ENCODE measurements at regions not wholly inside any gene's neighbourhood (a gene's known extent, or its start where the extent isn't known, plus 50 kb on each side); places are given as distances from the start of the nearest gene placed in this dataset.
A peak's percentile ranks its signal among the peaks of the same experiment; 100 is the strongest.

- Histone ChIP-seq H3K4me1 (no peaks in the 10 kb centered on the region), H3K27ac (no peak overlapping the region), H3K27me3 (replicated peaks in 1 of 7) (no peaks in the 10 kb centered on the region), H3K9me3 (no peaks in the 10 kb centered on the region), H3K4me3 (no peak overlapping the region), H3K36me3 (no peaks in the 10 kb centered on the region)
- DNase-seq, result no peak
- intact Hi-C loops (cut with DNase I; ENCODE audit: low total_unique reads), result loop anchor here (10.0 kb wide), 1 partner anchor 746 kb away; no protein-coding TSS in a partner anchor
- WGBS, 5 donors, result 64 to 75% (median 71%) methylated on average over 5 of the region's 5 CpGs
- no peak for TF ChIP-seq POLR2A (IDR thresholded peaks at IDR 0.05)
- TF ChIP-seq POLR2AphosphoS5 (IDR thresholded peaks at IDR 0.05), result no peak
- TF ChIP-seq CTCF (IDR thresholded peaks at IDR 0.05 in 8 of 11, conservative IDR thresholded peaks at IDR 0.05 in 3 of 11), result no peak
Measured at GRCh38 chr4:147090486-147090885, 144.8 kb upstream of the TTC29 start.

GRCh38 chr4:147093206-147093605 is 147.5 kb upstream of the TTC29 start:
- intact Hi-C loops (cut with DNase I; ENCODE audit: low total_unique reads), result loop anchor here (10.0 kb wide), 1 partner anchor 748 kb away; no protein-coding TSS in a partner anchor
- no peaks in the 10 kb centered on the region for H3K9me3 ChIP-seq
- H3K4me1 ChIP-seq, result no peaks in the 10 kb centered on the region
- WGBS, 5 donors, result 69 to 87% (median 78%) methylated on average over 2 of the region's 2 CpGs
- TF ChIP-seq CTCF (IDR thresholded peaks at IDR 0.05 in 8 of 11, conservative IDR thresholded peaks at IDR 0.05 in 3 of 11) (no peak), POLR2A (IDR thresholded peaks at IDR 0.05) (no peak), POLR2AphosphoS5 (IDR thresholded peaks at IDR 0.05) (no peak)
- H3K27me3 ChIP-seq (replicated peaks in 1 of 7), result no peaks in the 10 kb centered on the region
- H3K27ac ChIP-seq, result no peak overlapping the region
- DNase-seq, result no peak
- no peaks in the 10 kb centered on the region for H3K36me3 ChIP-seq
- no peak overlapping the region for H3K4me3 ChIP-seq

- no peak for TF ChIP-seq POLR2AphosphoS5 (IDR thresholded peaks at IDR 0.05)
- TF ChIP-seq POLR2A (IDR thresholded peaks at IDR 0.05), result no peak
- no peak for TF ChIP-seq CTCF (IDR thresholded peaks at IDR 0.05 in 8 of 11, conservative IDR thresholded peaks at IDR 0.05 in 3 of 11)
- no peaks in the 10 kb centered on the region for H3K36me3 ChIP-seq
- no peak for DNase-seq
- intact Hi-C loops (cut with DNase I; ENCODE audit: low total_unique reads), result loop anchor here (10.0 kb wide), 1 partner anchor 749 kb away; no protein-coding TSS in a partner anchor
- H3K27ac ChIP-seq, result no peak overlapping the region
- no peaks in the 10 kb centered on the region for H3K4me1 ChIP-seq
- 89 to 98% (median 91%) methylated on average over 2 of the region's 2 CpGs for WGBS, 5 donors
- no peaks in the 10 kb centered on the region for H3K9me3 ChIP-seq
- H3K4me3 ChIP-seq, result no peak overlapping the region
- peaks cover 0 to 4% (median 0%) of the 10 kb centered on the region in 7 donors for H3K27me3 ChIP-seq (replicated peaks in 1 of 7)
Measured at GRCh38 chr4:147094238-147094637, 148.6 kb upstream of the TTC29 start.

GRCh38 chr4:147096667-147097604 is 151.3 kb upstream of the TTC29 start:
- Histone ChIP-seq H3K9me3 (no peaks in the 10 kb centered on the region), H3K27me3 (replicated peaks in 1 of 7) (peaks cover 0 to 4% (median 0%) of the 10 kb centered on the region in 7 donors), H3K36me3 (no peaks in the 10 kb centered on the region), H3K27ac (no peak overlapping the region), H3K4me3 (no peak overlapping the region), H3K4me1 (no peaks in the 10 kb centered on the region)
- 31 to 40% (median 34%) methylated on average over 6 of the region's 6 CpGs for WGBS, 5 donors
- no peak for DNase-seq
- intact Hi-C loops (cut with DNase I; ENCODE audit: low total_unique reads), result loop anchor here (5.0 to 10.0 kb wide), 2 partner anchors 80 to 752 kb away; no protein-coding TSS in a partner anchor
- TF ChIP-seq POLR2A (IDR thresholded peaks at IDR 0.05) (no peak), POLR2AphosphoS5 (IDR thresholded peaks at IDR 0.05) (no peak), CTCF (IDR thresholded peaks at IDR 0.05 in 8 of 11, conservative IDR thresholded peaks at IDR 0.05 in 3 of 11) (peak; percentile 31 to 81 (median 67))
